ENCODE measurements at regions not wholly inside any gene's neighbourhood (a gene's known extent, or its start where the extent isn't known, plus 50 kb on each side); places are given as distances from the start of the nearest gene placed in this dataset.

GRCh38 chr10:108086502-108086901 is 922.0 kb upstream of the SORCS1 start:
- TF ChIP-seq CTCF (conservative IDR thresholded peaks at IDR 0.05; ENCODE audit: low read depth, low read length) (no peak), EZH2 (IDR thresholded peaks at IDR 0.05; ENCODE audit: low read length, unreplicated experiment) (no peak), EZH2phosphoT487 (IDR thresholded peaks at IDR 0.05; ENCODE audit: borderline replicate concordance, low read length) (no peak)
